NCI-H774 (cell line): ENCODE measurements at regions not wholly inside any gene's neighbourhood (a gene's known extent, or its start where the extent isn't known, plus 50 kb on each side); places are given as distances from the start of the nearest gene placed in this dataset.
"Not testable (repeated sequence)": the region's sequence is repeated elsewhere in the genome, so short reads cannot be mapped to it uniquely, and the experiment has no call there.

Source experiments
- DNase-seq: peaks from one replicate; lab custom pipeline; 2025; lab: John Stamatoyannopoulos, UW

DNA sequence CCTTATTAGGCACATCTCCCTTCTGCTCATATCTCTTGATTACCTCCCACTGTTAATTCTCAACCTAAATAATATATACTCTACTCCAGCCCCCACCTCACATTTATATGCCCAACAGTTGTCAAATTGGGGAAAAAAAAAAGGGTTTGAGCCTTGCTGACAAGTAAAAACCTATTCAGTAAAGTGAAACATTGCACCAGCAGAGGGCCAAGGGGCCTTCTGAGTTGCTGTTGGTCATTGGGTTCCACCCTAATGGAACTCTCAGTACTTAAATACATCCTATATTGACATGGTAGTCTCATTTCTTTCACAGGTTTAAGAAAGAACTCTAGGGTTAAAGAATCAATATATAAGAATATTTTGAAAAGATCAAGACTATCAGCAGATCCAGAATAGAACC is 362.2 kb downstream of the SMARCA1 start:
- DNase-seq: no peak

DNA sequence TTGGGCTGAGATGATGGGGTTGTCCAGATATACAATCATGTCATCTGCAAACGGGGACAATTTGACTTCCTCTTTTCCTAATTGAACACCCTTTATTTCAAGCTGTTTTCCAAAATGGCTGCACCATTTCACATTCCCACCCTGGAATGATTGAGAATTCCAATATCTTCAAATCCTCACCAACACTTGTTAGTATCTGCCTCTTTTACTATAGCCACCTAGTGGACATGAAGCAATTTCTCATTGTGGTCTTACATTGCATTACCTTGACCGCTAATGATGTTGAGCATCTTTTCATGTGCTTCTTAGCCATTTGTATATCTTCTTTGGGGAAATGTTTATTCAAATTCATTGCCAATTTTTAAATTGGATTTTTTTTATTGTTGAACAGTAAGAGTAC is 364.8 kb downstream of the SMARCA1 start:
- DNase-seq: no peak

DNA sequence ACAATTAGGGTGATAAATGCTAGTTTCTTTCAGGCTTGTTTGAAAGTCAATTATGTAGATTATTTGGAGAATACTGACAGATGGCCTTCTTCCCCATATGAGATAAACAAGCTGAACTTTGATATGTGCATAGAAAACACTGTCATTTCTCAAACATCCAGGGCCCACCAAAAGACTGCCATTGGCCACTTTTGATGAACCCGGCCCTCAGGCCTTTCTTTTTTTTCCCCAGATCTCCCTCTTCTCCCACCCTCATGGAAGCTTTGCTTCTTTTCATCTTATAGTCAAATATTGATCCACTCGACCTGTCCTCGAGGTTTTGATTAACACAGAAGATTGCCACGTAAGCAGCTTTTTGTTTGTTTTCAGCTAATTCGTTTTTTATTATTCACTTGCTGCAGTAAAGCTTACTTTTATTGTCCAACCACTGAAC is 377.4 kb downstream of the SMARCA1 start:
- peak; percentile 25 for DNase-seq

DNA sequence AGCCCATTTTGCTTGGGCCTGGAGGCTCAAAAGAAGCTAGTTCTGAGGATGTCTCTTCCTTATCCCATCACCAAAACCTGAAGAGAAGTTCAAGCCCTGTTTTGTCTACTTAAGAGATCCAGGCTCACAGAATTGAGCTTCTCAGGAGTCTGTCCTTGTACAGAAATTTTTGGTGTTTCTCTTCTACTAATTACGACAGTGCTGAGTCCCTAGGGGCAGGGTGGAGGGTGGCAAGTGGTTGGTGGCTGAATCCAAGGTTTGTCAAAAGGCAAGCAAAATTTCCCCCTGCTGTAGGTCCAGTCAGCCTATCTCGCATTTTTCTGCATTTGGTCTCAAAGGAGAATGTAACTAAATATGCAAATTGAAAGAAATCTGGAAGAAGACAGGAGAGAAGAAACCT is 377.9 kb downstream of the SMARCA1 start:
- DNase-seq: no peak

DNA sequence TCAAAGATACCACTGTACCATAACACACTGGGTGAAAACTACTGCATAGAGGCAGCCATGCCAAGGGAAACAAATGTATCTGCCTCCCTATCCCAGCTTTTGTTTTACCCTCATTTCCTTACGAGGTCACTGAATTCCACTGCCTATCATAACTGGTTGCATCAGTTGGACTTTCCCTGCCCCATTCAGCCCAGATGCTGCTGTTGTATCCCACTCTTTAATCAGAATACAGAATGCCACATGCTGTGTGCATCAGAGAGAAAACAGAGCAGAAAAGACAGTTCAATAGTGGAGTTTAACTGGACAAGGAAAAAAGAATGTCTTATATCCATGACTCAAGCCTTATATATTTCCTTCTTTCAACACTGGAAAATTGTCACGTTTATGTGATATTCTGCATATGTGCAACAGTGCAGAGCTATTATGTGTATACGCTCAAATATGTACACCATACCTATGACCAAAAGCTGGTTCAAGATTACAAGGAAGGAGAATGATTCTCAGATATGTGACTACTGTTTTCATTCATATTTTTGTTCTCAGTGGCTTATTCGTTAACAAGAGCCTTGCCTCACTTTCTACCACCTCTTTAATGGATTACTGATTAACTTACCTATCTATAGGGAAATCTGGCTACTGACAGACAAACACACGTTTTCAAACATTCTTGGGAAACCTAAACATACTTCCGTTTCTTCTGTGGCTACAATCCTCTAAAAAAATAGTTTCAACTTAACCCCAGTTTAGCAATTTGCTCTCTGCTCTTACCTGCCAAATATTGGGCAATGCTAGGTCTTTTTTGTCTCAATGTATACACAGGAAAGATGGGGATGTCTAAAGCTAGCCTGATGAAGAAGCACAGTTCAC is 378.9 kb downstream of the SMARCA1 start:
- DNase-seq: no peak

DNA sequence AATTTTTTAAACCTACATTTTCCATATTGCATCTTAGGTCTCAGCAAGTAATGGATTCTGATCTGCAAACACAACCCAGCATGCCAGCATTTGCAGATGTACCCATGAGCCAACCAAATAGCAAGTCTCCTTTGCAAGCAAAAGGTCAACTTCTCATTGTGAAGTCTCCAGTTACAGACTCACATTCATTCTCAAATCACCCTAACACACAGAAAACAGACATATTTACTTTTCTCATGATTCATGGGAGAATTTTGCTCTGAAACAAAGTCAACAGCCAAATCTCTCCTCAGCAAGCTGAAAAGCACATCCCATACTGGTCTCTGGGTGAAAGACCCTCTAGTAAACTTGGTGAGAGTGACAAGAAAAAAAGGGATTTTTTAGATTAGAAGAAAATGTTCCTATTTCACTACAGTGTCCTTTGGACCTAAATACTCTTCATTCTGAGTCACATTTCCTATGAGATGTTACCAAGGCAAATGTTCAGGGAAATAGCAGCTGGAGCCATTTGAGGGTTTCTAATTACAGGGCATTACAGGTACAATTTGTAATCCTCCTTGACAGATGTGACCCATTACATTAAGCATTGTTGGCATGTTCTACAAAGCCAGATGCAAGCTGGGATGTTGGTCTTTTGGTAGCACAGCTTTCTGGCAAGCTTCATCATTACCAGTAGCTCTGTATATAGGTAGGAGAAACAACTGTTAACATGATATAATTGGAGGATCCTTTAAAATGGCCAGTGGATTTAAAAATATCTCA is 383.3 kb downstream of the SMARCA1 start:
- DNase-seq: peak; percentile 87

DNA sequence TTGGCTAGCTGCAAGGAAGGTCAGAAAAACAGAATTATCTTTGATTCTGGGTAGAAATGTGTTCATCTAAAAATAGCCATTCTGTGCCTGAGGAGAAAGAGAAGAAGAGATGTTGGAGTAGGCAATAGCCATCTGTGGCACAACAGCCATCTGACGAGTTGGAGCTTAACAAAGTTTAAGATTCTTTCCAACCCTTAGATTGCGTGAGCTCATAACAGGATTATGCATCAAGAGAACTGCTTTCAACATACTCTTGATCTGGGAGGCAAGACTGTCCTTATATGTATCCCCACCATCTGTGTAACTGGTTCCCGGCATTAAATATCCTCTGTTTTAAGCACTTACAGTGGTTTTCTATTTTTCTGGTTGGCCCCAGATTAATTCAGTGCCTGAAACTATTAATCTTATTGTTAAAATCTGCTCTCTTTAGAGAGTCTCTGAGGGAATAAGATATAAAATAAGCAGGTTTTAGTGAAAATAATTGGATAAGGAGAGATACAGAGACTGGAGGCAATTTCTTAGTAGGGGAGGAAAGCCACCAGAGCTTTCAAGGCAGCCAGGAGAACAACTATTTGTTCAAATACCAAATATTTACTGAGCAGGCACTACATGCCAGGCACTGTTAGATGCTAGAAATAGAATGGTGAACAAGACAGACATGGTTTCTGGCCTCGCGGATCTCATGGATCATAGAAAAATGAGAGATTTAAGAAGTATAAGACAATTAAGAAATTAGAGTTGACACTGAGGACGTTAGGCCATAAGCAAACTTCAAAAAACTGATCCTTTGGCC is 398.0 kb downstream of the SMARCA1 start:
- no peak for DNase-seq

DNA sequence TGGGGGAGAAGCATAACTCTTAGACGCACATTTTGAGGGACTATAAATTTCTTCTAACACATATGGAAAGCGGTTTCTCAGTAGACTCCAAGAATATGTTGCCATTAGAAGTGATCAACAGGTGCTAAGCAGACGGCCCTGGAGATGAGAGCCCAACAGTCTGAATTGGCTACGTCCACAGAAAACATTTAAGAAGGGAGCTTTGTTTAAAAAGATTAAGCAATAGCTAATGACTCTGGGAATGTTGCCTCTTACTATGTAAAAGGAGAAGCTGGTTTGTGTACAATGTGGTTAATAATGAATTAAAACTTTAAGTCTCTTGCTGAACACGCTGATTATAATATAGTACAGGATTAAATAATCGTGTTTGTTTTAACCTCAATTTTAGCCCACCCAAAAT is 399.5 kb downstream of the SMARCA1 start:
- DNase-seq: no peak

DNA sequence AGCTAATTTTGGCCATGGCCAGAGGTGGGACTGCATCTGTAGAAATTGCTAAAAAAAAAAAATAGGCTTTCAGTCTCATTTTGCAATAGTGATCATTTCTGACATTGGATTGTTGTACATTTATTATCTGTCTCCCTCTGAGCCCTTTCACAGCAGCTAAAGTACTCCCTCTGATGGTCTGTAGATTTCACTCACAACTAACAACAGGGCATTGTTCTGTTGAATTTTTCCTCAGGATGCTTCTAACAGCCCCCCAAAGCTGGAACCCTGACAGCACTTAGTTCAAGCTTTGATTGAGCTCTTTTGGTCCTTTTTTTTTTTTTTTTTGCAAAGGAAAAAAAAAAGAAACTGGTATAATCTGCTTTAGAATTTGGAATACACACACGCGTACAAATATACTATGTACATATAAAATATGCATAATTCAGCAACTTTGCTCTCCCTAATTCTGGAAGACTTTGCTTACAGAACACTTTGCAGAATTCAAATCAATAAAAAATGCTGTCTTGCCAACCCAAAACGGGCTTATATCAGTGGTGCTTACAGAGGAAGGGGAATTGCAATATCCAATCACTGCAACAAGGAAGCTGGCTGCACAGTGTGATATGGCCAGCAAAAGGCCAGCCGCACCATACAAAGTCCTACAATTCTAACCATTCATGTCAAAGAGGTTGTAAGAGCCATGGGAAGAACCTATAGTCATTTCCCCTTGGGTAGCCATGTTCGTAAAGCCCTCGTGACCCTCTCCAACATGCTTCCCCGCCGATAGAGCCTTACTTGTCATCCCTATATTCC is 406.4 kb downstream of the SMARCA1 start:
- DNase-seq: no peak

DNA sequence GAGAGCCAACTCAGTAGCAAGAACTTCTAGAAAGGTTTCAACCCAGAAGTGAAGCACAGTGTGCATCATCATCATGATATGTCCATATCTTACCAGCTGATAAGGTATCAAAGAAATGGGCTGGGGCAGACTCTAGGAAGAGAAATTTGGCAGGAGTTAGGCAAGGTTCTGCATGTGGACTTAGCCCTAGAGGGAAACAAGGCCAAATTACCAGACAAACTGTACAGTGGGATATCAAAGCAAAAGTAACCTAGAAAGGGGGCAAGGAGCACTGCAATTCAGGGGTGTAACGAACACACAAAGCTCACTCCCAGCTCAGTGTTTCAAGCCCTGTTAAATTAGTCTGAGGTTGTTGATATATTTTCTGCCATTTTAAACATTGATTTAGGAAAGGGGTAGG is 407.4 kb downstream of the SMARCA1 start:
- no peak for DNase-seq

DNA sequence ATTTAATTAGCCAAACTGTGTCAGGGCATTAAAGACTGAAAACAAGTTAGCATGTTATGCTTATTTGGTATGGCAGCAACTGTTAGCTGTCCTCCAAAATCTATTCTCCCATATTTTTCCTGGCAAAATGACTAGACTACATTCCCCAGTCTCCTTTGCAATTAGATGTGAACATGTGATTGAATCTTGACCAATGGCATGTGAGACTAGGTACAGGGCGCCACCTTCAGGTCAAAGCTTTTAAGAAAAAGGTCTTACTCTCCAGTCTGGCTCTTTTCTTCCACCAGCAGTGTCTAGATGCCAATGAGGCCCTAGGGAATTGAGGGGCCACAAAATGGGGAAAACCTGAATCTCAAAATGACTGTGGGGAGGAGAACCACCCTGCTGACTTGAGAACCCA is 408.2 kb downstream of the SMARCA1 start:
- no peak for DNase-seq

DNA sequence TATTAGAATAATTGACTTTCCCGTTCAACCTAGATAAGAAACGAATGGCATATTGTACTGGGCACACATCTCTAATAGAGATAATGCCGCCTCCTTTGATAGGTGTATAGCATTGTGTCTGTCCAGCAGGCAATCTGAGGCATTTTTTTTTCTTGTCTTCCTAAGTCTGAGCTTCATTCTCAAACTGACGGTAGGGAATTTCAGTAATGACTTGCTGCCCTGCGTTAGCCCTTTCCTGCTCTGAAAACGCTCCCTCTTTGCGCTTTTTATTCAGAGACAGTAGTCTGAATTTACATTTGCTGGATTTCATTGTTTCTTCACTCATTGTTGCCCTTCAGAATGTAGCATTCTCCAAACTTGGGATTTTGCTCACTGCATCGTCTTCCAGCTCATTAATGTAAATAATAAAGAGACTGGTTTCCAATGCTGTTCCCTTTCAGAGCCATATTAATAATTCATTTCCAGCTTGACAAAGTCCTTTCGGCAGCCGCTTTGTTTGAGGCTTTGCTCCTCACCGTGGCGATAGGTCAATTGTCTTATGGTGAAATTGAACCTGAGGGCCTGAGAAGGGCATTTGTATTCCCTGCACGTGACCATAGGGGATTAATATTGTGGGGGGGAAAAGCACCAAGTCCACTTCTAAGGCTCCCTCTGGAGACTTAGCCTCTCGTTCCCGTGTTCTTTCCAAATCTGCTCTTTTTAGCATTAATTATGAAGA is 412.1 kb downstream of the SMARCA1 start:
- no peak for DNase-seq

DNA sequence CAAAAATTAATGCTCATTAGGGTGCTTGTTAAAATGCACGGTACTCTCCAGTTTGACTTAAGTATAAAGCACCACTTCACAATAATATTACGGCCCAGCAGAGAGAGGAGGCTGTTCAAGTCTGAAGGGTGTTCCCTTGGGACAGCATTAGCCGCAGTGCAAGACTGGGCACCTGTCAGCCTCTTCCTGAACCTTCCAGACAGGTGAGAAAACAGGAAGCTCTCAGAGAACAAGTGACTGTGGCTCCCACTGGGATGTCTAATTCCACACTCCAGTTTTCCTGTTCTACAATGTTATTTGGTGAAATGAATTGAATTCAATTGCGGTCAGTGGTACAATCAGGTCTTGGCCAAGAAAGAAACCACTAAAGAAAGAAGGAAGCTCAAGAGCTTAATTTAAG is 414.4 kb downstream of the SMARCA1 start:
- DNase-seq: no peak

DNA sequence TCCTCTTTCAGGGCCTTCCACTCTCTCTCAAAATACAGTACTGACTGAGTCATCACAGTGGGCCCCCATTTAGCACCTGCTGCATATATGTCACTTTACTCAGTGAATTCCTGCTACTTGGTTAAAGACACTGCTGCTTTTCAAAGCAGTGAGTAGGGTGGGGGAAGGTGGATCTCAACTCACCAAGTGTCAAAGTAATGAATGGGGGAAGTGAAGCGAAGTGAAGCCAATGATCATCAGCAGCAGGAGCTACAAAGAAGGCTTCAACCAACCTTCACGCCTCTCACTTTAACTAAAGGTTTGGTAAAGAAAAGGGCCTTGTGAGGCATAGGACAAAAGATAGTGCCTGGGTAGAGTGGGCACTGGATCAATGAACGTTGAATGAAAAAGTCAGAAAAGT is 424.1 kb downstream of the SMARCA1 start:
- DNase-seq: no peak

DNA sequence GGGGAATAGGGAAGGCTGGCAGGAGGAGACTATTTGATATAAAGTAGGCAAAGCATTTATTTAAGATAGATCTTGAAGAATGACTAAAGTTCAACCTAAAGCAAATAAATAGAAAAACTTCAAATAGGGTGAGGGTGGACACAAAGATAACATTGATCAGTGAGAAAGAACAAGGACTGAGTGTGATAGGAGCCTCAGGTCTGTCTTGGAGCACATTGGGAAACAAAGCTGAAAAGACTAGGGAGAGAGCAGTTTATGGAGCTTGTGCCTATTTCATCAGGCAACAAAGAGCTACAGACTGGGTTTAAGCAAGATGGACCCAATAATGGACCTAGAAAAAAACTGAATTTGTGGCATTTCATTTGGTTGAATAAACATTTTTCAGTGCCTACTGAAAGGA is 425.6 kb downstream of the SMARCA1 start:
- DNase-seq: no peak

DNA sequence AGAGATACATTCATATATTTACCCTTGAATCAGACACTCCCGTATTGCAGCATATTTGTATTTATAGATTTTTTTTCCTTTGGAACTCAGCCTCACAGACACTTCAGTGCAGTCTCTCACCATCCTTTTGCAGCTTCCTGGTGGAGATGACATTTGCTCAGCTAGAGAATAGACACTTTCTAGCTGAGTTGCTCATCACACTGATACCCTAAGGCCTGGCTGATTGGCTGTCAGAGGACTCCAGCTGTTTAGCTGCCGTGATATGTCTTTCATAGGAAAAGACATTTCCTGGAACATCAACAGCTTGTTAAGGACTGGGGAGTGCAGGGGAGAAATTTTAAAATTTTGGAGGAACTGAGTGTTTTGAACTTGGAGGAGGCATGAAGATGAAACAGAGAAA is 429.6 kb downstream of the SMARCA1 start:
- DNase-seq: no peak

DNA sequence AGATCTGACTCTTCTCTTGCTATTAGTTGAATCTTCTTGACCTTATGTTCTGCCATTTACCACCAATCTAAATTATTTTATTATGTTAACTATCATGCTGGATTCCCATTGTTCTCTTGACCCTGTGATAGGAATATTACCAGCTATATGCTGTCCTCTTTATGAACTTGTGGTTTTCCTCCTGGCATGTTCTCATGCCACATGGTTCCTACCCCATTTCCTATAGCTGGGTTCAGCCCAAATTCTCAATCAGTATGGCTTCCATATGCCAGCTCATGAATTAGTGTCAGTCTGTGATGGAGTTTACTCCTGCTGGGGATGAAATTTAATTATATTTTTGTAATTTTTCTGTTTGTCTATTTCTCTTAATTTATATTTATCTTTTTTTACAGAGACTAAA is 430.5 kb downstream of the SMARCA1 start:
- DNase-seq: no peak

DNA sequence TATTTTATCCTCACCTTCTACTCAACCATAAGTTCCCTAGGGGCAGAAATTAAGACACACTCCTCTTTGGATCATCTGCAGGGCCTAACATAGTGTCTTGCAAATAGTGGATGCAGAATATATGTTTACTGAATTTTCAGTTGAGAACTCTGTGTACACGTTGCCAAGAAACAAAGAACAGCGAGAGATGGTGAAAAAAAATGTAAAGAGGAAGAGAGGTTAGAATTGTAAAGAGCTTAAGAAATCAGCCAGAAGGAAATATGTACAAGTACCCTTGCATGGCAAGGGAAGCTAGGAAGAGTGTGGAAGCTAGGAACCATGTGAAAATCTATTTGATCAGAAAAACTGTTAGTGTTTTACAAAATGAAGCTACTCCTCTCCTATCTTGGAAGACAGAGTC is 431.0 kb downstream of the SMARCA1 start:
- DNase-seq: no peak

DNA sequence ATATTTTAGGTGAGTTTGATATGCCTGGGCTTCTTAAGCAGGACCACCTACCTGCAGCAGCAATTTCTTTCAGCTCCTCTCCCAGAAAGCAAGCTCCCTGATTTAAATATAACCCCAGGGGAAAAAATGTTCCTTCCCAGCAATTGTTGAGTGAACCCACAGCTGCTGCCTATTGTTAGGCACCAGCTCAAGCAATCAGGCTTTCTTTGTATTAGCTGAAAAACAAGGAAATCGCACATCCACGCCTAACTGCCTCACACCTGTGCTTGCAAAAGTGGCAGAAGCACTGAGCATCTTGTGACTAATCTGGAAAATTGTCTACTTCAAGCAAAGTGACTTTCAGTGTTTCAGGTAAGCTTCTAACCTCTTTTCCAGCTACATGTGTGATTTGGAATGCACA is 432.2 kb downstream of the SMARCA1 start:
- DNase-seq: peak; percentile 32

DNA sequence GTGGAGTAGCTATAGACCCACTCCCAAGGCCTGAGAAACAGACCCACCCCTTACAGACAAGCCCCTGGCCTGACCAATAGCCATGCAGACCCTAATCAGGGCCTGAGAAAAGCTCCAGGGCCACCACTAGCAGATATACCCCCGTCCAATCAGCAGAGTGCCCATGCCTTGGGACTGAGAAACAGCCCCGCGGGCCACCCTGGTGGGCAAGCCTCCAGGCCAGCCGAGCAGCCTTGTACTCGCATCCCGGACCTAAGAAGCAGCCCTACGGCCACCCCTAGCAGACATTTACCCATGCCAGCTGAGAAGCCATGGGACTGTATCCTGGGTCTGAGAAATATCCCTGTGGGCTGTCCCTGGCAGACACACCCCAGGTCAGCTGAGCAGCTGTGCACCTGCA is 436.5 kb downstream of the SMARCA1 start:
- DNase-seq: no peak

DNA sequence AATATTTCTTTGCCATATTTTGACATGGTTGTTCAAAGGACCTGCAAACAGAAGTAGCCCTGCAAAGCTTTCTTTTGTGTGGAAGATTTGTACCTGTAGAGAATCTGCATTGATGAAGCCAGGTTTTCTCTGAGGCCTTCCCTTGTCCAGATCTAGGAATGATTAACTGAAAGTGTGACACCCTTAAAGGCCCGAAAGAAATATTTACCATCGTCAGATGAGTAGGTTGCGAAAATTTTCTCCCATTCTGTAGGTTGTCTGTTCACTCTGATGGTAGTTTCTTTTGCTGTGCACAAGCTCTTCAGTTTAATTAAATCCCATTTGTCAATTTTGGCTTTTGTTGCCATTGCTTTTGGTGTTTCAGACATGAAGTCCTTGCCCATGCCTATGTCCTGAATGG is 439.0 kb downstream of the SMARCA1 start:
- not testable (repeated sequence) for DNase-seq
